ENCODE measurements at regions not wholly inside any gene's neighbourhood (a gene's known extent, or its start where the extent isn't known, plus 50 kb on each side); places are given as distances from the start of the nearest gene placed in this dataset.

- intact Hi-C loops (cut with micrococcal nuclease; ENCODE audit: unreplicated experiment), result no loop called here
These were observed 1016.7 kb downstream of the REEP3 start for GRCh38 chr10:64537928-64538327.

GRCh38 chr10:64546073-64546472, 1024.9 kb downstream of the REEP3 start:
- no peaks in the 10 kb centered on the region for H3K4me1 Mint-ChIP-seq (ENCODE audit: low read depth, unreplicated experiment)
- ChIA-PET POLR2A (no interaction called here), CTCF (no interaction called here)
- Histone ChIP-seq H3K9me3 (no peaks in the 10 kb centered on the region), H3K36me3 (ENCODE audit: control insufficient read depth, insufficient read depth, low read length) (no peaks in the 10 kb centered on the region), H3K4me1 (no peaks in the 10 kb centered on the region), H3K4me3 (ENCODE audit: low read depth, low read length) (no peak overlapping the region), H3K27me3 (replicated peaks; ENCODE audit: control insufficient read depth, insufficient read depth, low read length) (no peaks in the 10 kb centered on the region; the same call in 1 of the 2 replicates)
- no TSS peak for BruUV-seq (replicated peaks)
- H3K27ac Mint-ChIP-seq (ENCODE audit: unreplicated experiment), result no peak overlapping the region
- H3K36me3 Mint-ChIP-seq (ENCODE audit: insufficient read depth, unreplicated experiment), result no peaks in the 10 kb centered on the region
- H3K27me3 Mint-ChIP-seq (ENCODE audit: insufficient read depth, unreplicated experiment), result peaks cover 4% of the 10 kb centered on the region
- no peak for TF ChIP-seq CTCF (IDR thresholded peaks at IDR 0.05; ENCODE audit: insufficient read depth in 1 of 2, low read depth in 1 of 2, low read length in 1 of 2, severe bottlenecking in 1 of 2, unreplicated experiment in 1 of 2)
- H3K9me3 Mint-ChIP-seq (ENCODE audit: unreplicated experiment), result no peaks in the 10 kb centered on the region
- H3K4me3 Mint-ChIP-seq (ENCODE audit: unreplicated experiment), result no peak overlapping the region
- DNase-seq, result no peak
- intact Hi-C loops (cut with micrococcal nuclease; ENCODE audit: unreplicated experiment), result no loop called here

More at GRCh38 chr10:64537928-64538327, 1016.7 kb downstream of the REEP3 start:
- TF ChIP-seq CTCF (IDR thresholded peaks at IDR 0.05; ENCODE audit: insufficient read depth in 1 of 2, low read depth in 1 of 2, low read length in 1 of 2, severe bottlenecking in 1 of 2, unreplicated experiment in 1 of 2), result no peak
- Mint-ChIP-seq H3K4me1 (ENCODE audit: low read depth, unreplicated experiment) (no peaks in the 10 kb centered on the region), H3K9me3 (ENCODE audit: unreplicated experiment) (no peaks in the 10 kb centered on the region), H3K36me3 (ENCODE audit: insufficient read depth, unreplicated experiment) (no peaks in the 10 kb centered on the region), H3K27ac (ENCODE audit: unreplicated experiment) (no peak overlapping the region), H3K27me3 (ENCODE audit: insufficient read depth, unreplicated experiment) (no peaks in the 10 kb centered on the region), H3K4me3 (ENCODE audit: unreplicated experiment) (no peak overlapping the region)
- no peak overlapping the region for H3K4me3 ChIP-seq (ENCODE audit: low read depth, low read length)
- H3K36me3 ChIP-seq (ENCODE audit: control insufficient read depth, insufficient read depth, low read length), result no peaks in the 10 kb centered on the region
- POLR2A ChIA-PET, result no interaction called here
- no peak for DNase-seq
- CTCF ChIA-PET, result no interaction called here
- no peaks in the 10 kb centered on the region for H3K4me1 ChIP-seq
- no TSS peak for BruUV-seq (replicated peaks)
- H3K9me3 ChIP-seq, result no peaks in the 10 kb centered on the region; the same call in 1 of the 2 replicates
- no peaks in the 10 kb centered on the region; the same call in 1 of the 2 replicates for H3K27me3 ChIP-seq (replicated peaks; ENCODE audit: control insufficient read depth, insufficient read depth, low read length)

GRCh38 chr10:64547168-64547567, 1026.0 kb downstream of the REEP3 start:
- DNase-seq, result no peak
- no peaks in the 10 kb centered on the region for H3K4me1 Mint-ChIP-seq (ENCODE audit: low read depth, unreplicated experiment)
- H3K36me3 Mint-ChIP-seq (ENCODE audit: insufficient read depth, unreplicated experiment), result no peaks in the 10 kb centered on the region
- Histone ChIP-seq H3K4me3 (ENCODE audit: low read depth, low read length) (no peak overlapping the region), H3K36me3 (ENCODE audit: control insufficient read depth, insufficient read depth, low read length) (no peaks in the 10 kb centered on the region), H3K9me3 (no peaks in the 10 kb centered on the region), H3K27me3 (replicated peaks; ENCODE audit: control insufficient read depth, insufficient read depth, low read length) (no peaks in the 10 kb centered on the region; the same call in 1 of the 2 replicates), H3K4me1 (no peaks in the 10 kb centered on the region)
- intact Hi-C loops (cut with micrococcal nuclease; ENCODE audit: unreplicated experiment), result no loop called here
- no peak for TF ChIP-seq CTCF (IDR thresholded peaks at IDR 0.05; ENCODE audit: insufficient read depth in 1 of 2, low read depth in 1 of 2, low read length in 1 of 2, severe bottlenecking in 1 of 2, unreplicated experiment in 1 of 2)
- H3K4me3 Mint-ChIP-seq (ENCODE audit: unreplicated experiment), result no peak overlapping the region
- ChIA-PET POLR2A (no interaction called here), CTCF (no interaction called here)
- peaks cover 7% of the 10 kb centered on the region for H3K27me3 Mint-ChIP-seq (ENCODE audit: insufficient read depth, unreplicated experiment)
- H3K27ac Mint-ChIP-seq (ENCODE audit: unreplicated experiment), result no peak overlapping the region
- no peaks in the 10 kb centered on the region for H3K9me3 Mint-ChIP-seq (ENCODE audit: unreplicated experiment)
- no TSS peak for BruUV-seq (replicated peaks)

Data from Caco-2 (cell line).